K562 (cell line): ENCODE measurements at regions not wholly inside any gene's neighbourhood (a gene's known extent, or its start where the extent isn't known, plus 50 kb on each side); places are given as distances from the start of the nearest gene placed in this dataset.
"Not testable (repeated sequence)": the region's sequence is repeated elsewhere in the genome, so short reads cannot be mapped to it uniquely, and the experiment has no call there.

Experiments
- ATAC-seq: fragments of 200-7000 bp; cut with Tn5 transposase; 3 replicates; pipeline ENCODE4 v1.9.1; 2020; ENCODE audit warnings: moderate library complexity
- BruUV-seq: library from RNA; stranded (reverse); fragments of 400-500 nt; replicated peaks from 2 replicates; lab custom pipeline; 2021; lab: Mats Ljungman, UMichigan
- CTCF ChIA-PET: fragments of 300-600 bp; formaldehyde crosslinking; extraction: SDS; loops from one replicate; lab custom pipeline; 2021; ENCODE audit warnings: low intra/inter-chr PET ratio; lab: Yijun Ruan, JAX
- POLR2A ChIA-PET: fragments of 300-600, 350-650 bp; sonication (Branson Sonifier 250); formaldehyde crosslinking; extraction: SDS; loops from one replicate; lab custom pipeline; 2021; ENCODE audit warnings: antibody characterized with exemption, inconsistent platforms; lab: Yijun Ruan, JAX
- DNase-seq, 4 experiments: peaks; one replicate each; pipeline versions ENCODE4 v3.0.0 to v3.0.0-alpha.2; 2011 to 2018; ENCODE audit warnings: low spot score in 3 of 4, mixed read lengths in 3 of 4; ENCODE audit errors: extremely low read depth in 1 of 4
- FAIRE-seq: peaks from 2 replicates; lab custom pipeline; 2011; peaks lifted over from hg19 to GRCh38; lab: Jason Lieb, UNC
- H2AFZ ChIP-seq: 2 replicates; pipeline ENCODE4 v1.6.0; 2011; ENCODE audit warnings: low read depth, low read length, control low read depth, inconsistent platforms
- H3K27ac ChIP-seq: fragments of 200-600 bp; 3 replicates; pipeline ENCODE4 v1.8.0; 2011; ENCODE audit warnings: low read depth, mild to moderate bottlenecking, control low read depth, inconsistent platforms, low read length, moderate library complexity, mixed read lengths; ENCODE audit errors: extremely low read depth
- H3K27me3 ChIP-seq, 2 experiments: fragments of 300-600 bp in 1 of 2; 2 replicates in 1 of 2; 3 replicates in 1 of 2; pipeline versions ENCODE4 v1.6.0 to v1.8.0; 2011; ENCODE audit warnings: inconsistent platforms in 2 of 2, low read length in 2 of 2, mild to moderate bottlenecking in 1 of 2, mixed read lengths in 1 of 2, moderate library complexity in 1 of 2; ENCODE audit not compliant: control insufficient read depth in 2 of 2, insufficient read depth in 2 of 2
- H3K36me3 ChIP-seq: fragments of 300-600 bp; 3 replicates; pipeline ENCODE4 v1.8.0; 2011; ENCODE audit warnings: mild to moderate bottlenecking, low read length, inconsistent platforms; ENCODE audit not compliant: control insufficient read depth, insufficient read depth
- H3K4me1 ChIP-seq, 2 experiments: fragments of 200-600 bp in 1 of 2; replicated peaks in 1 of 2; 2 replicates in 1 of 2; 3 replicates in 1 of 2; pipeline versions ENCODE4 v1.5.1 to v1.8.0; 2011; ENCODE audit warnings: inconsistent platforms in 2 of 2, low read length in 2 of 2, mild to moderate bottlenecking in 1 of 2, mixed read lengths in 1 of 2, moderate library complexity in 1 of 2; ENCODE audit not compliant: control insufficient read depth in 2 of 2, insufficient read depth in 2 of 2
- H3K4me2 ChIP-seq: 2 replicates; pipeline ENCODE4 v1.6.1; 2011; ENCODE audit warnings: low read length, control low read depth, inconsistent platforms, mixed read lengths; ENCODE audit not compliant: insufficient read depth
- H3K4me3 ChIP-seq: fragments of 200-600 bp; sonication (generic), shearing (Covaris generic); 2 replicates; pipeline ENCODE4 v1.5.1; 2016; ENCODE audit warnings: control low read depth, inconsistent platforms
- H3K79me2 ChIP-seq: fragments of 200-600 bp; 3 replicates; pipeline ENCODE4 v1.8.0; 2011; ENCODE audit warnings: low read length, inconsistent platforms; ENCODE audit not compliant: control insufficient read depth, insufficient read depth
- H3K9ac ChIP-seq, 2 experiments: 2 replicates each; pipeline versions ENCODE4 v1.6.0 to v1.6.1; 2011; ENCODE audit warnings: low read depth in 2 of 2, low read length in 2 of 2, control low read depth in 1 of 2, inconsistent platforms in 1 of 2, mild to moderate bottlenecking in 1 of 2, mixed read lengths in 1 of 2; ENCODE audit not compliant: insufficient read depth in 1 of 2
- H3K9me1 ChIP-seq: one replicate; pipeline ENCODE4 v1.6.0; 2011; ENCODE audit warnings: inconsistent platforms, mild to moderate bottlenecking, low read length, moderate library complexity; ENCODE audit not compliant: control insufficient read depth, insufficient read depth
- H3K9me3 ChIP-seq: replicated peaks from 2 replicates; pipeline ENCODE4 v1.5.1; 2011; ENCODE audit warnings: low read depth, low read length, inconsistent platforms; ENCODE audit not compliant: control insufficient read depth, insufficient read depth
- H4K20me1 ChIP-seq: replicated peaks from 2 replicates; pipeline ENCODE4 v1.6.1; 2011; ENCODE audit warnings: low read length, inconsistent platforms, mixed read lengths; ENCODE audit not compliant: control insufficient read depth, insufficient read depth
- BRCA1 ChIP-seq, 2 experiments: fragments of 450-650 bp in 1 of 2; sonication (generic) in 1 of 2; formaldehyde crosslinking in 1 of 2; IDR thresholded peaks; 2 replicates each; pipeline versions ENCODE4 v1.5.0 to v1.6.1; 2017 to 2020; ENCODE audit warnings: mild to moderate bottlenecking in 1 of 2, missing genetic modification reagents in 1 of 2
- CBX1 ChIP-seq: sonication (generic); IDR thresholded peaks from 2 replicates; pipeline ENCODE4 v1.6.1; 2016; ENCODE audit warnings: antibody characterized with exemption, low read depth, mild to moderate bottlenecking
- DNMT1 ChIP-seq: fragments of 450-650 bp; IDR thresholded peaks from 2 replicates; pipeline ENCODE4 v1.6.1; 2016; ENCODE audit warnings: antibody characterized with exemption, mild to moderate bottlenecking
- GABPB1 ChIP-seq: sonication (generic); formaldehyde crosslinking; IDR thresholded peaks from 2 replicates; pipeline ENCODE4 v1.8.0; 2022; ENCODE audit warnings: mild to moderate bottlenecking, missing genetic modification reagents
- MTF1 ChIP-seq: fragments of 250-450 bp; sonication (Bioruptor Pico); IDR thresholded peaks from 2 replicates; pipeline ENCODE4 v1.9.0; 2021; ENCODE audit warnings: moderate library complexity, mild to moderate bottlenecking, inconsistent platforms, borderline replicate concordance
- NCOR1 ChIP-seq: fragments of 450-650 bp; IDR thresholded peaks from 2 replicates; pipeline ENCODE4 v1.6.1; 2016; ENCODE audit warnings: mild to moderate bottlenecking, moderate library complexity
- POLR2AphosphoS5 ChIP-seq: IDR thresholded peaks from 2 replicates; pipeline ENCODE4 v1.6.1; 2011; ENCODE audit warnings: mild to moderate bottlenecking, low read depth, low read length, moderate library complexity; ENCODE audit not compliant: control insufficient read depth, insufficient read depth
- PREB ChIP-seq: sonication (generic); formaldehyde crosslinking; IDR thresholded peaks from 2 replicates; pipeline ENCODE4 v1.8.1; 2023; ENCODE audit warnings: mild to moderate bottlenecking, missing genetic modification reagents
- TAF7 ChIP-seq: fragments of 450-650 bp; IDR thresholded peaks from 2 replicates; pipeline ENCODE4 v1.6.1; 2016; ENCODE audit warnings: missing genetic modification characterization, missing compliant biosample characterization
- TBP ChIP-seq: optimal IDR thresholded peaks from 2 replicates; pipeline ENCODE3; 2011; ENCODE audit warnings: low read depth, low read length, improper control_type of control experiment
- XRCC3 ChIP-seq: fragments of 450-650 bp; IDR thresholded peaks from 2 replicates; pipeline ENCODE4 v1.6.1; 2017; ENCODE audit warnings: mild to moderate bottlenecking, moderate library complexity
- YY1 ChIP-seq, 3 experiments: IDR thresholded peaks; 2 replicates each; pipeline ENCODE4 v1.6.1; 2011; ENCODE audit warnings: low read length in 2 of 3, mild to moderate bottlenecking in 2 of 3, moderate library complexity in 2 of 3, borderline replicate concordance in 1 of 3, control low read depth in 1 of 3, low read depth in 1 of 3; ENCODE audit not compliant: insufficient read depth in 3 of 3, insufficient replicate concordance in 2 of 3, control insufficient read depth in 1 of 3, insufficient read length in 1 of 3; ENCODE audit errors: extremely low read depth in 1 of 3
- ZFP36 ChIP-seq: fragments of 150-350 bp; IDR thresholded peaks from 2 replicates; pipeline ENCODE4 v1.6.1; 2018; ENCODE audit warnings: low read length, low read depth; ENCODE audit not compliant: partially characterized antibody
- WGBS: fragments of 100-300 bp; shearing (Covaris generic); methylation state at CpG from one replicate; pipeline ENCODE4 v1.1.6; 2016; ENCODE audit warnings: low coverage, mixed read lengths; ENCODE audit not compliant: insufficient coverage; ENCODE audit errors: missing lambda C conversion rate; 5-methylcytosine and 5-hydroxymethylcytosine counted together
- in situ Hi-C: fragments of 300-500 bp; cut with MboI; formaldehyde crosslinking; loops from 4 replicates; pipeline ENCODE4 v1.15.0; 2018; ENCODE audit warnings: inconsistent platforms, mixed read lengths
- intact Hi-C: fragments of 100-400 bp; cut with micrococcal nuclease; formaldehyde crosslinking; loops from 2 replicates; pipeline ENCODE4 v1.14.2; 2022
- TF ChIP-seq, protein P1 (sequence below): sonication (generic); formaldehyde crosslinking; IDR thresholded peaks from 2 replicates; pipeline ENCODE4 v1.8.0; 2022; ENCODE audit warnings: mild to moderate bottlenecking, missing genetic modification reagents

DNA sequence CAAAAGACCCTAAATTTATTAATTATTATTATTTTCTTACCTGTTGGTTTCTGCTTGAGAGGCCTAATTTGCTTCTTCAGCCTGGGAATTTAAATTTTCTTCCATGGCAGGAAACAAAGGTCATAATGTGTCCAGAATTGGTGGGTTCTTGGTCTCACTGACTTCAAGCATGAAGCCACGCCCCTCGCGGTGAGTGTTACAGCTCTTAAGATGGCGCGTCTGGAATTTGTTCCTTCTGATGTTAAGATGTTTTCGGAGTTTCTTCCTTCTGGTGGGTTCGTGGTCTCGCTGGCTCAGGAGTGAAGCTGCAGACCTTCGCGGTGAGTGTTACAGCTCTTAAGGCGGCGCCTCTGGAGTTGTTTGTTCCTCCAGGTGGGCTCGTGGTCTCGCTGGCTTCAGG, 998.7 kb upstream of the SPRY2 start:
- FAIRE-seq, H3K4me1 ChIP-seq, intact Hi-C loops, H4K20me1 ChIP-seq, H3K9me3 ChIP-seq, in situ Hi-C loops, H3K36me3 ChIP-seq, CTCF ChIA-PET, H3K27me3 ChIP-seq, H3K9me1 ChIP-seq: not testable (repeated sequence)
- 0% methylated on average over 5 of the region's 14 CpGs for WGBS
- Histone ChIP-seq H3K4me2 (peak overlapping the region; percentile 46; the same call in 1 of the 2 replicates), H3K9ac (peak overlapping the region; percentile 35 to 63; a peak in 3 of 4 replicates), H2AFZ (peak overlapping the region; percentile 39; the same call in 1 of the 2 replicates), H3K27ac (peak overlapping the region; percentile 36; the same call in 1 of the 3 replicates), H3K79me2 (peaks cover 46% of the 10 kb centered on the region), H3K4me3 (peak overlapping the region; percentile 40)
- TSS peak; percentile 49 for BruUV-seq
- DNase-seq (peak in 1 of 4 experiments; percentile 72), ATAC-seq (peak; percentile 21; the same call in 1 of the 3 replicates)
- TF ChIP-seq POLR2AphosphoS5 (0 out of 2 replicates have a peak, but pooled peaks have one; percentile 5), YY1 (IDR thresholded peaks at IDR 0.05; ENCODE audit: borderline replicate concordance in 1 of 3, control insufficient read depth in 1 of 3, extremely low read depth in 1 of 3, insufficient read depth in 3 of 3, insufficient read length in 1 of 3, insufficient replicate concordance in 2 of 3, low read depth in 1 of 3, low read length in 2 of 3) (peak in 1 of 3 experiments; percentile 58)
- POLR2A ChIA-PET = interaction anchor here (0.8 to 1.3 kb wide), 2 partner anchors 43 to 227 kb away, joined by 3 read pairs; no protein-coding TSS in a partner anchor

GRCh38 chr13:81334481-81334880, 993.6 kb upstream of the SPRY2 start:
- DNase-seq (no peak), FAIRE-seq (no peak), ATAC-seq (no peak)
- 2% methylated on average over 4 of the region's 4 CpGs for WGBS
- H3K4me3 ChIP-seq = no peak overlapping the region
- peaks cover 74% of the 10 kb centered on the region for H3K79me2 ChIP-seq
- no peak overlapping the region for H2AFZ ChIP-seq
- CTCF ChIA-PET = no interaction called here
- BruUV-seq = no TSS peak
- in situ Hi-C loops (no loop called here), intact Hi-C loops (no loop called here)
- H3K27me3 ChIP-seq = no peaks in the 10 kb centered on the region
- no peaks in the 10 kb centered on the region for H4K20me1 ChIP-seq
- no peaks in the 10 kb centered on the region for H3K9me1 ChIP-seq
- no peak overlapping the region for H3K27ac ChIP-seq
- H3K4me2 ChIP-seq = 0 out of 2 replicates have a peak overlapping the region, but pooled peaks have one; percentile 18
- H3K9me3 ChIP-seq = 0 out of 2 replicates have a peak, but pooled peaks cover 2% of the 10 kb centered on the region
- H3K36me3 ChIP-seq = no peaks in the 10 kb centered on the region
- H3K9ac ChIP-seq = no peak overlapping the region
- no peaks in the 10 kb centered on the region for H3K4me1 ChIP-seq
- POLR2A ChIA-PET = no interaction called here
- TF ChIP-seq XRCC3 = no peak
- TF ChIP-seq, protein P1, sequence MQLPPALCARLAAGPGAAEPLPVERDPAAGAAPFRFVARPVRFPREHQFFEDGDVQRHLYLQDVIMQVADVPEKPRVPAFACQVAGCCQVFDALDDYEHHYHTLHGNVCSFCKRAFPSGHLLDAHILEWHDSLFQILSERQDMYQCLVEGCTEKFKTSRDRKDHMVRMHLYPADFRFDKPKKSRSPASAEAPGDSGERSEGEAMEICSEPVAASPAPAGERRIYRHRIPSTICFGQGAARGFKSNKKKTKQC (CRISPR knock-in tag) = no peak
- TF ChIP-seq ZFP36 = no peak
- TF ChIP-seq DNMT1 = no peak
- TF ChIP-seq NCOR1 = no peak
- TF ChIP-seq TAF7 (tag) = no peak
- TF ChIP-seq TBP = no peak
- no peak for TF ChIP-seq GABPB1 (CRISPR knock-in tag)
- TF ChIP-seq MTF1 (CRISPR knock-in tag) = no peak
- no peak for TF ChIP-seq BRCA1 (IDR thresholded peaks at IDR 0.05)
- no peak for TF ChIP-seq BRCA1 (CRISPR knock-in tag; IDR thresholded peaks at IDR 0.05)
- TF ChIP-seq PREB = no peak
- TF ChIP-seq CBX1 = no peak
